ENCODE measurements at regions not wholly inside any gene's neighbourhood (a gene's known extent, or its start where the extent isn't known, plus 50 kb on each side); places are given as distances from the start of the nearest gene placed in this dataset.

DNA sequence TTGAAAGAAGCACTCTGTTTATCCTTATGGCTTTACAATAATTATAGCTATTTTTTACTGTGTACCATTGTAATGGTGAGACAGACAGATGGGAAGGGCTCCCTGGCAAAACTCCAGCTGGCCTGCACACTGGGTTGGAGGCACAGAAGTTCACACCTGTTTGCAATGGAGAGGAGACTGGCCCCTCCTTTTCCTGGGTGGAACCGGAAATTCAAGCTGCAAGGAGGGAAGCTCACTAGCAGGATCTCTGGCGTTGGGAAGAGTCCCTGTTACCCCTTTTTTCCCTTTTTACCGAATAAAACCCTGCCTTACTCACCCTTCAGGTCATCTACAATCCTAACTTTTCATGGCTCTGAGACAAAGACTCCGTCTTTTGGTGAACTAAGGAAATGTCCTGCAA, 100.3 kb upstream of the TFPI start:
- TF ChIP-seq ZFP3 (CRISPR knock-in tag; IDR thresholded peaks at IDR 0.05): no peak
- no peak for TF ChIP-seq SNAI2 (CRISPR knock-in tag; IDR thresholded peaks at IDR 0.05)
- TF ChIP-seq ZFP30 (CRISPR knock-in tag; IDR thresholded peaks at IDR 0.05): no peak
- no peak for TF ChIP-seq ARNTL (CRISPR knock-in tag; IDR thresholded peaks at IDR 0.05; ENCODE audit: borderline replicate concordance, low read depth)
- TF ChIP-seq, protein P1, sequence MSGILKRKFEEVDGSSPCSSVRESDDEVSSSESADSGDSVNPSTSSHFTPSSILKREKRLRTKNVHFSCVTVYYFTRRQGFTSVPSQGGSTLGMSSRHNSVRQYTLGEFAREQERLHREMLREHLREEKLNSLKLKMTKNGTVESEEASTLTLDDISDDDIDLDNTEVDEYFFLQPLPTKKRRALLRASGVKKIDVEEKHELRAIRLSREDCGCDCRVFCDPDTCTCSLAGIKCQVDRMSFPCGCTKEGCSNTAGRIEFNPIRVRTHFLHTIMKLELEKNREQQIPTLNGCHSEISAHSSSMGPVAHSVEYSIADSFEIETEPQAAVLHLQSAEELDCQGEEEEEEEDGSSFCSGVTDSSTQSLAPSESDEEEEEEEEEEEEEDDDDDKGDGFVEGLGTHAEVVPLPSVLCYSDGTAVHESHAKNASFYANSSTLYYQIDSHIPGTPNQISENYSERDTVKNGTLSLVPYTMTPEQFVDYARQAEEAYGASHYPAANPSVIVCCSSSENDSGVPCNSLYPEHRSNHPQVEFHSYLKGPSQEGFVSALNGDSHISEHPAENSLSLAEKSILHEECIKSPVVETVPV (CRISPR knock-in tag; IDR thresholded peaks at IDR 0.05): no peak
- TF ChIP-seq, protein P2, sequence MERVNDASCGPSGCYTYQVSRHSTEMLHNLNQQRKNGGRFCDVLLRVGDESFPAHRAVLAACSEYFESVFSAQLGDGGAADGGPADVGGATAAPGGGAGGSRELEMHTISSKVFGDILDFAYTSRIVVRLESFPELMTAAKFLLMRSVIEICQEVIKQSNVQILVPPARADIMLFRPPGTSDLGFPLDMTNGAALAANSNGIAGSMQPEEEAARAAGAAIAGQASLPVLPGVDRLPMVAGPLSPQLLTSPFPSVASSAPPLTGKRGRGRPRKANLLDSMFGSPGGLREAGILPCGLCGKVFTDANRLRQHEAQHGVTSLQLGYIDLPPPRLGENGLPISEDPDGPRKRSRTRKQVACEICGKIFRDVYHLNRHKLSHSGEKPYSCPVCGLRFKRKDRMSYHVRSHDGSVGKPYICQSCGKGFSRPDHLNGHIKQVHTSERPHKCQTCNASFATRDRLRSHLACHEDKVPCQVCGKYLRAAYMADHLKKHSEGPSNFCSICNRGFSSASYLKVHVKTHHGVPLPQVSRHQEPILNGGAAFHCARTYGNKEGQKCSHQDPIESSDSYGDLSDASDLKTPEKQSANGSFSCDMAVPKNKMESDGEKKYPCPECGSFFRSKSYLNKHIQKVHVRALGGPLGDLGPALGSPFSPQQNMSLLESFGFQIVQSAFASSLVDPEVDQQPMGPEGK (CRISPR knock-in tag; IDR thresholded peaks at IDR 0.05; ENCODE audit: borderline replicate concordance): no peak
- TF ChIP-seq RARB (CRISPR knock-in tag; IDR thresholded peaks at IDR 0.05): no peak

Data from SK-N-SH treated with all-trans-retinoic acid at 6 μM for 48 hours (cell line).